Body of pancreas (tissue), 4 donors: ENCODE measurements at regions not wholly inside any gene's neighbourhood (a gene's known extent, or its start where the extent isn't known, plus 50 kb on each side); places are given as distances from the start of the nearest gene placed in this dataset.
A peak's percentile ranks its signal among the peaks of the same experiment; 100 is the strongest.

ENCODE experiments used
- ATAC-seq: fragments of 150-250 bp; one replicate; pipeline ENCODE4 v1.9.1; 2016
- DNase-seq, 4 donors: peaks; one replicate each; pipeline ENCODE4 v3.0.0-alpha.2; 2019
- H3K27ac ChIP-seq, 4 donors: fragments of 200-600 bp; sonication (generic); 1 replicate in 3 of 4; 2 replicates in 1 of 4; pipeline versions ENCODE4 v1.5.1 to v1.6.1; 2016 to 2019; ENCODE audit warnings: mild to moderate bottlenecking in 1 of 4, mixed read lengths in 1 of 4, moderate library complexity in 1 of 4
- H3K27me3 ChIP-seq, 2 donors: fragments of 200-600 bp; sonication (generic); one replicate each; pipeline ENCODE4 v1.6.0; 2016; ENCODE audit warnings: mild to moderate bottlenecking in 1 of 2
- H3K36me3 ChIP-seq, 2 donors: fragments of 200-600 bp; sonication (generic); replicated peaks in 1 of 2; 2 replicates each; pipeline ENCODE4 v1.5.1; 2016; ENCODE audit warnings: low read depth in 2 of 2; ENCODE audit not compliant: insufficient read depth in 1 of 2
- H3K4me1 ChIP-seq: fragments of 200-600 bp; sonication (generic); one replicate; pipeline ENCODE4 v1.6.0; 2016
- H3K4me3 ChIP-seq, 2 donors: fragments of 200-600 bp; sonication (generic); 1 replicate in 1 of 2; 2 replicates in 1 of 2; pipeline ENCODE4 v1.5.1; 2016 to 2019
- H3K9me3 ChIP-seq, 3 donors: fragments of 200-600 bp; sonication (generic); 1 replicate in 2 of 3; 2 replicates in 1 of 3; pipeline ENCODE4 v1.5.1; 2016
- POLR2A ChIP-seq, 3 donors: fragments of 450-650 bp; IDR thresholded peaks; one replicate each; pipeline ENCODE4 v1.6.1; 2016; ENCODE audit warnings: antibody characterized with exemption in 3 of 3, mild to moderate bottlenecking in 2 of 3
- WGBS, 2 donors: methylation state at CpG; one replicate each; pipeline ENCODE4 v1.1.5; 2017; 5-methylcytosine and 5-hydroxymethylcytosine counted together
- intact Hi-C: fragments of 100-400 bp; cut with DNase I; formaldehyde crosslinking; loops from one replicate; pipeline ENCODE4 v1.15.1; 2023
- TF ChIP-seq, protein P1 (sequence below), 7 experiments: fragments of 450-650 bp in 4 of 7; fragments of 200-600 bp in 3 of 7; sonication (generic) in 3 of 7; IDR thresholded peaks; one replicate each; pipeline ENCODE4 v1.5.1; 2016 to 2019; ENCODE audit warnings: antibody characterized with exemption in 7 of 7

DNA sequence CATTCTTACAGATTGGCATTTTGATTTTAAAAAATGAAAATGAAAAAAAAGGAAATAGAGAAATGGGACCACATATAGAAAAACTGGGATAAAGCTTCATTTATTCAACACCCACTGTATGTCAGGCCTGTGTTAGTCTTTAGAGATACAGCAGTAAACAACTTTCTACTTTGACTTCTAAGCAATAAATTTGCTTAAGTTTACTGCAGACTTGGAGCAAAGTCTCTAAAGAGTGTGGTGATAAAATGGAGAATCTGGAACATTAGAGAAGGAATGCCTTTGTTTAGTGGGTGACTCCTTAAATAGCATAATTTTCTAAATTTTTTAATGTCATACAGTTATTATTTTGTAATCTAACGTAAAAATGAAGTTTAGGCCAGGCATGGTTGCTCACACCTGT is 80.7 kb upstream of the CNKSR3 start:
- Histone ChIP-seq H3K4me3 (no peak overlapping the region), H3K27me3 (no peaks in the 10 kb centered on the region), H3K27ac (peak overlapping the region in 3 of 4 donors; percentile 37 to 89 (median 72)), H3K36me3 (no peaks in the 10 kb centered on the region), H3K9me3 (no peaks in the 10 kb centered on the region), H3K4me1 (peaks cover 46% of the 10 kb centered on the region)
- DNase-seq (no peak), ATAC-seq (no peak)
- TF ChIP-seq, protein P1, sequence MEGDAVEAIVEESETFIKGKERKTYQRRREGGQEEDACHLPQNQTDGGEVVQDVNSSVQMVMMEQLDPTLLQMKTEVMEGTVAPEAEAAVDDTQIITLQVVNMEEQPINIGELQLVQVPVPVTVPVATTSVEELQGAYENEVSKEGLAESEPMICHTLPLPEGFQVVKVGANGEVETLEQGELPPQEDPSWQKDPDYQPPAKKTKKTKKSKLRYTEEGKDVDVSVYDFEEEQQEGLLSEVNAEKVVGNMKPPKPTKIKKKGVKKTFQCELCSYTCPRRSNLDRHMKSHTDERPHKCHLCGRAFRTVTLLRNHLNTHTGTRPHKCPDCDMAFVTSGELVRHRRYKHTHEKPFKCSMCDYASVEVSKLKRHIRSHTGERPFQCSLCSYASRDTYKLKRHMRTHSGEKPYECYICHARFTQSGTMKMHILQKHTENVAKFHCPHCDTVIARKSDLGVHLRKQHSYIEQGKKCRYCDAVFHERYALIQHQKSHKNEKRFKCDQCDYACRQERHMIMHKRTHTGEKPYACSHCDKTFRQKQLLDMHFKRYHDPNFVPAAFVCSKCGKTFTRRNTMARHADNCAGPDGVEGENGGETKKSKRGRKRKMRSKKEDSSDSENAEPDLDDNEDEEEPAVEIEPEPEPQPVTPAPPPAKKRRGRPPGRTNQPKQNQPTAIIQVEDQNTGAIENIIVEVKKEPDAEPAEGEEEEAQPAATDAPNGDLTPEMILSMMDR (IDR thresholded peaks at IDR 0.05): no peak
- TF ChIP-seq POLR2A (IDR thresholded peaks at IDR 0.05): no peak
- 72 to 74% methylated on average over 1 of the region's 1 CpG for WGBS, 2 donors
- intact Hi-C loops: no loop called here

DNA sequence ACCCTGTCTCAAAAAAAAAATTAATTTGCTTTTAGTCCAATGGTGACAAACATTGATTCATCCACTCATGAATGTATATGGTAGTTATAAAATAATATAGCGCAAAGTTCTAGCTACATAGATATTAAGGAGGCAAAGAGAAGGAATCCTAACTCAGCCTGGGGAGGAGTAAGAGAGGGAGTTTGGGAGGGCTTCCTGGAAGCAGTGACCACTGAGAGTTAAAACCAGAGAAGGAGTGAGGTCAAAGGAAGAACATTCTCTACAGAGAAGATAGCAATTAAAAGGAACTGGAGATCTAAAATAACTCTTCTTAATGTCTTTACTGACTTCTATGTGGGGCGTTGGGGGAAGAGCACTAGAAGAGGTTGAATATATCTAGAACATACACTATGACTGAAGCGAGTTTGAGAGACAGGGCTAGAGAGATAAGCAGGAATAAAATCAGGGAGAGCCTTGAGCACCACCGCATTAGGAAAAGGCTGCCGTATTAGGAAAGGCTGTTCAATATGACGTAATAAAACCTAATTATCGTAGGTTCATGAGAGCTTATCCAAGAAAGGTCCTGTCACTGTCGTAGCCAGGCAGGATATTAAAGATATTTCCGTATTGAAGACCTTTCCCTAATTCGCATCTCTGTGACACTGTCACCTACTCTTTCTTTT is 81.8 kb upstream of the CNKSR3 start:
- Histone ChIP-seq H3K4me3 (no peak overlapping the region), H3K4me1 (peaks cover 46% of the 10 kb centered on the region), H3K27me3 (no peaks in the 10 kb centered on the region), H3K9me3 (no peaks in the 10 kb centered on the region), H3K27ac (peak overlapping the region; percentile 64 to 89 (median 74)), H3K36me3 (no peaks in the 10 kb centered on the region)
- peak; percentile 34 for ATAC-seq
- peak in 1 of 4 donors; percentile 12 for DNase-seq
- WGBS, 2 donors: 49 to 56% methylated on average over 10 of the region's 10 CpGs
- TF ChIP-seq, protein P1 (IDR thresholded peaks at IDR 0.05): no peak
- TF ChIP-seq POLR2A (IDR thresholded peaks at IDR 0.05): no peak
- intact Hi-C loops: no loop called here

DNA sequence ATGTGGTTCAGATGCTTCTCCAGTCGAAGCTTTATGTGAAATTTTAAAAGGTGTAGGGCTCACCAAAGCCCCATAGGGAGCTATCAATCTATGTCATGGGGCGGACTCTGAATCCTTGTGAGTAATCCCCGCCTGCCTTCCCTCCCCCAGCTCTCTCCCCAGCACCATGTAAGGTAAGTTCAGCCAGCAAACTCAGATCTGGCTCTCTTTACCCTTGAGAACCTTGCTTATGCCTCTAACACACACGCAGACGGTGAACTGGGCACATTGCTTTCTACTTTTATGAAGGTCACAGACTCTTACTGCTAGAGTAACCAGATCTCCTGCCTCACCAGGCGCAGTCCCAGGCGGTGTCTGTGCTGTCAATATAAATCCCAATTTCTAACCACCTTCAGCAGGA is 82.6 kb upstream of the CNKSR3 start:
- peak; percentile 56 to 85 (median 78) for DNase-seq
- peak; percentile 87 for ATAC-seq
- peak overlapping the region; percentile 64 to 89 (median 74) for H3K27ac ChIP-seq
- no peaks in the 10 kb centered on the region for H3K36me3 ChIP-seq
- intact Hi-C loops: no loop called here
- H3K27me3 ChIP-seq: no peaks in the 10 kb centered on the region
- 33% methylated on average over 7 of the region's 7 CpGs for WGBS, 2 donors
- peak in 2 of 3 donors; percentile 29 to 58 for TF ChIP-seq POLR2A (IDR thresholded peaks at IDR 0.05)
- TF ChIP-seq, protein P1 (IDR thresholded peaks at IDR 0.05): no peak
- H3K9me3 ChIP-seq: no peaks in the 10 kb centered on the region
- H3K4me3 ChIP-seq: no peak overlapping the region
- H3K4me1 ChIP-seq: peaks cover 46% of the 10 kb centered on the region

DNA sequence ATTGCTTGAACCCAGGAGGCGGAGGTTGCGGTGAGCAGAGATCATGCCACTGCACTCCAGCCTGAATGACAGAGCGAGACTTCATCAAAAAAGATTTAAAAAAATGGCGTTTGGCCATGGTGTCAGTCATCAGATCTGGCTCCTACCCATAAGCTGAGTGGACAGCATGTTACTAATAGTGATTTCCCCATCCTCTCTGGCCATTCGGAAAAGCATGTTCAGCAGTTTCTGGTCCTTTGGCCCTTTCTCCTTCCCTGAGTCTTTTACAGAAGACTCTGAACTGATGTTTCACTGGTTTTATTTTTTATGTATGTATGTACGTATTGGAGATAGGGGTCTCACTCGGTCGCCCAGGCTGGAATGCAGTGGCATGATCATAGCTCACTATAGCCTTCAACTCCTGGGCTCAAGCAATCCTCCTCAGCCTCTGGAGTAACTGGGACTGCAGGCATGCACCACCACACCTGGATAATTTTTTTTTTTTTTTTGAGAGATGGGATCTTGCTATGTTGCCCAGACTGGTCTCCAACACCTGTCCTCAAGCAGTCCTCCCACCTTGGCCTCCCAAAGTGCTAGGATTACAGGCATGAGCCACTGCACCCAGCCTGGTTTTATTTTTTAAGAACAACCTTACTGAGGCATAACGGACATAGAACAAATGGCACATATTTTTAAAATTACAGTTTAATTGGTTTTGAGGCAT is 84.2 kb upstream of the CNKSR3 start:
- intact Hi-C loops: no loop called here
- TF ChIP-seq, protein P1 (IDR thresholded peaks at IDR 0.05): no peak
- TF ChIP-seq POLR2A (IDR thresholded peaks at IDR 0.05): no peak
- Histone ChIP-seq H3K4me3 (no peak overlapping the region), H3K36me3 (no peaks in the 10 kb centered on the region), H3K9me3 (no peaks in the 10 kb centered on the region), H3K27me3 (no peaks in the 10 kb centered on the region), H3K27ac (no peak overlapping the region), H3K4me1 (peaks cover 46% of the 10 kb centered on the region)
- DNase-seq: no peak
- 82 to 92% methylated on average over 9 of the region's 9 CpGs for WGBS, 2 donors
- ATAC-seq: no peak
